ENCODE measurements at regions not wholly inside any gene's neighbourhood (a gene's known extent, or its start where the extent isn't known, plus 50 kb on each side); places are given as distances from the start of the nearest gene placed in this dataset.
A peak's percentile ranks its signal among the peaks of the same experiment; 100 is the strongest.

DNA sequence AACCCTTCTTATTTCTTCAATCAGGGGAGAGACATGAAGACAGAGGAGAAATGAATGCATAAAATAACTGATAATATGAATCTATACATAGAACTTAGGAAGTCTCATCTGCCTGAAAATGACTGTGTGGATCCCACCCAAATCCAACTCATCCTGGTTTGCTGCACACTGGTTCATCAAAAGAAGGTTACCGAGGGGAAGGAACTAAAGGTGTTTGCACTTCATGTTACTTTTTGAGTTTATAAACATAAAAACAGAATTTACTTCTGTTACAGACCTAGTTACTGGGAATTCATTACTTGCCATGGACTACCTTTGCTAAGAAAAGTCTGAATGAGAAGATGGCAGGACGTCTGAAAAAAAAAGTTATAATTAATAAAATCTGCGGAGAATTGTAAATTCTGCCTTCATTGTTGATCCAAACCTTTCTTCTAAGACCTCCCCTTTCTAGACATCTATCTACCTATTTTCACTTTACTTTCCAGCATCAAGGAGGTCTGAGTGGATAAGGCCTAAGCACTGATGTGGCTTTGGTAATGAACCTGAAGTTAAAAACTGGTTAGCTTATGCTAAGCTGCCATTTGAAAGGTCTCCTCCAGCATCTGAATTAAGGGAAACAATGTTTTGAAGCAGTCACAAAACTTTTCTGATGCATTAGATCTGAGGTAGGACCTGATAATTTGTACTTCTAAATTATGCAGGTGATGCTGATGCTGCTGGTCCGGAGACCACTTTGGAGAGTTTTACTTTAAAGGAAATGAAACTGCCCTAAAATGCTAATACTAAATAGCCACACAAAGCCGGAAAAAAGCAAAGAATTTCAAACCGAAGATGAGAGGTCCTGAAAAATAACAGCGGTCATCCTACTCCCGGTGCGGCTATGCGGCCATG, 84.0 kb downstream of the HFE start:
- no peaks in the 10 kb centered on the region for H3K36me3 ChIP-seq
- peaks cover 15 to 16% of the 10 kb centered on the region in 2 experiments for H3K4me1 ChIP-seq (ENCODE audit: control insufficient read depth in 1 of 2, insufficient read depth in 1 of 2, low read depth in 1 of 2, low read length in 1 of 2)
- no peaks in the 10 kb centered on the region for H3K27me3 ChIP-seq
- peak overlapping the region; percentile 87 for H3K27ac ChIP-seq
- H3K4me3 ChIP-seq (ENCODE audit: low read depth in 1 of 2, low read length in 1 of 2), result peak overlapping the region; percentile 66 to 73
- TF ChIP-seq CTCF (IDR thresholded peaks at IDR 0.05), result no peak
- H3K9me3 ChIP-seq, result no peaks in the 10 kb centered on the region

DNA sequence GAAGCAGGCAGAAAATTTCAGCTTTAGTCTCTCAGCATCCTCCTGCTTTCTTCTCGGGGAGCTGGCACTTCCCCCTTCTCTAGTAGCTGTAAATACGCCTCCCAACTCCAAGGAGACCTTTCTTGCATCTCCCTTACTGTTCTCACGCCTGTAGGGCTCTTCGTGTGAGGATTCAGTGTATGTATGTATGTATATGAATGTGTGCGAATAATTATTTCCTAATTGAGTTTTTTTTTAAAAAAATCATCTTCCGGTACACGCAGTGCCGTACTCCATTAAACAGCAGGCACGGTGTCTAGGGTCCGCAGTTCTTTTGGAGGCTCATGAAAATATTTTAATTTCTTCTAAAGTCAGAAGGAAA, 85.4 kb downstream of the HFE start:
- Histone ChIP-seq H3K9me3 (no peaks in the 10 kb centered on the region), H3K27me3 (no peaks in the 10 kb centered on the region), H3K36me3 (no peaks in the 10 kb centered on the region), H3K4me1 (ENCODE audit: control insufficient read depth in 1 of 2, insufficient read depth in 1 of 2, low read depth in 1 of 2, low read length in 1 of 2) (peaks cover 15 to 16% of the 10 kb centered on the region in 2 experiments), H3K4me3 (ENCODE audit: low read depth in 1 of 2, low read length in 1 of 2) (peak overlapping the region; percentile 66 to 73), H3K27ac (peak overlapping the region; percentile 87)
- no peak for TF ChIP-seq CTCF (IDR thresholded peaks at IDR 0.05)

DNA sequence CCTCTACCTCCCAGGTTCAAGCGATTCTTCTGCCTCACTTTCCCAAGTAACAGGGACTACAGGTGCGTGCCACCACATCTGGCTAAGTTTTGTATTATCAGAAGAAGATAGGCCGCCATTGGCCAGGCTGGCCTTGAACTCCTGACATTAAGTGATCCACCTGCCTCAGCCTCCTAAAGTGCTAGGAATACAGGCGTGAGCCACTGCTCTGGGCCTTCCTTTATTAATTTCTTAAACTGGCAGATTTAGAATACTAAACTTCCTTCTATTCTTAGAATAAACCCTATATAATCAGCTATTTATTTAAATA, 86.6 kb downstream of the HFE start:
- no peak for TF ChIP-seq CTCF (IDR thresholded peaks at IDR 0.05)
- H3K4me3 ChIP-seq (ENCODE audit: low read depth in 1 of 2, low read length in 1 of 2), result no peak overlapping the region

DNA sequence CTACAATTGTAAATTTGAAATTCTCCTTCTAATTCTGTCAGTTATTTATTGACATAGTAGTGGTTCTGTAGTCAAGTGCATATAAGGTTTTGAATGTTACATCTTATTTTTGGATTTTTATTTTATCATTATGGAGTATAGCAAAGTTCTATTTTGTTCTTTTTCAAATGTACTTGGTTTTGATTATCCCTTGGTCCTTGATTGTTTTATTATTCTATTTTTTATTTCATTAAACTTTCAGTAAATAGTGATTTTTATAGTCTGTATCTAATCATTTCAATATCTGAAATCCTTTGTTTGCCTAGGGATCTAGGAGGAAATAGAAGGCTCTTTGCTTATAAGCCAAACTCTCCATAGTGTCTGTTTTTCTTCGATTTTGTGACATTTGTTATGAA, 87.8 kb downstream of the HFE start:
- H3K4me1 ChIP-seq (ENCODE audit: control insufficient read depth in 1 of 2, insufficient read depth in 1 of 2, low read depth in 1 of 2, low read length in 1 of 2), result peaks cover 15 to 16% of the 10 kb centered on the region in 2 experiments
- TF ChIP-seq CTCF (IDR thresholded peaks at IDR 0.05), result no peak
- no peaks in the 10 kb centered on the region for H3K9me3 ChIP-seq
- peaks cover 7% of the 10 kb centered on the region for H3K36me3 ChIP-seq
- no peak overlapping the region for H3K4me3 ChIP-seq (ENCODE audit: low read depth in 1 of 2, low read length in 1 of 2)
- H3K27me3 ChIP-seq, result no peaks in the 10 kb centered on the region
- no peak overlapping the region for H3K27ac ChIP-seq

More for the DNA sequence above, 86.6 kb downstream of the HFE start:
- H3K27ac ChIP-seq, result no peak overlapping the region
- H3K4me1 ChIP-seq (ENCODE audit: control insufficient read depth in 1 of 2, insufficient read depth in 1 of 2, low read depth in 1 of 2, low read length in 1 of 2), result peaks cover 15 to 16% of the 10 kb centered on the region in 2 experiments
- H3K27me3 ChIP-seq, result no peaks in the 10 kb centered on the region
- peaks cover 3% of the 10 kb centered on the region for H3K36me3 ChIP-seq
- no peaks in the 10 kb centered on the region for H3K9me3 ChIP-seq

DNA sequence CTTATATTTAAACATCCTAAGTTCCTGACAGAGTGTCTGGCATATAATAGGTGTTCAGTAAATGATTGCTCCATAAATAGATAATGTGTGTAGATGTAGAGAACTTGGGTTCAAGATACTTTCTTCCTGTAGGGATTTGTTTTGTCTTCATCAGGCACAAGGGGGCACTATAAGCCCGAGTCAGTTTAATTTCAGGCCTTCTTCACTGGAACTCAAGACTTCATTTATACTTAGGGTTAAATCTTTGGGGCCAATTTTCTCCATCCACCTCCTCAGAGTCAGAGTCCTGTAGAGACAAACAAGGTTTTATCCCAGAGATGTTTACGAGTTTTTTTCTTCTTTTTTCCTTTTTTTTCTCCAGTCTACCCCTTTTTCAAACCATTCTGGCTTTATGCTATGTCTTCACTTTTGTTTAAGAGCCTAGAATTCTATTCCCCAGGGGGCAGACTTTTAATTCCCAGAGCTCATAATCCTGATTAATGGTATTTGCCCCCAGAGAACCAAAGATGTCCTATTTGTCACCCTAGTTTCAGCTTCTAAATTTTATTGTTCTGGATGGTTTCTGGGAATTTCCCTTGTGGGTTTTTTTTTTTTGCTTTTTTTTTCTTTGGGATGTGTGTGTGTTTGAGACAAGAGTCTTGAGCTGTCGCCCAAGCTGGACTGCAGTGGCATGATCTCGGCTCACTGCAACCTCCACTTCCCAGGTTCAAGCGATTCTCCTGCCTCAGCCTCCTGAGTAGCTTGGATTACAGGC, 88.4 kb downstream of the HFE start:
- no peaks in the 10 kb centered on the region for H3K27me3 ChIP-seq
- no peak overlapping the region for H3K27ac ChIP-seq
- H3K36me3 ChIP-seq, result peaks cover 7% of the 10 kb centered on the region
- TF ChIP-seq CTCF (IDR thresholded peaks at IDR 0.05), result peak; percentile 65
- no peak overlapping the region for H3K4me3 ChIP-seq (ENCODE audit: low read depth in 1 of 2, low read length in 1 of 2)
- H3K9me3 ChIP-seq, result no peaks in the 10 kb centered on the region
- H3K4me1 ChIP-seq (ENCODE audit: control insufficient read depth in 1 of 2, insufficient read depth in 1 of 2, low read depth in 1 of 2, low read length in 1 of 2), result peaks cover 15 to 16% of the 10 kb centered on the region in 2 experiments

Data from neutrophil (primary cell).